Dermis microvascular lymphatic vessel endothelial cell (primary cell): ENCODE measurements at regions not wholly inside any gene's neighbourhood (a gene's known extent, or its start where the extent isn't known, plus 50 kb on each side); places are given as distances from the start of the nearest gene placed in this dataset.
"Not testable (repeated sequence)": the region's sequence is repeated elsewhere in the genome, so short reads cannot be mapped to it uniquely, and the experiment has no call there.

Source experiments
- DNase-seq, 2 donors: peaks; one replicate each; pipeline versions ENCODE4 v3.0.0 to v3.0.0-alpha.2; 2010; ENCODE audit warnings: low read depth in 2 of 2

GRCh38 chrX:150118476-150118875 lies 180.2 kb upstream of the EOLA2 start:
- DNase-seq: no peak

- DNase-seq: no peak
Observed at GRCh38 chrX:150119323-150119722, 181.0 kb upstream of the EOLA2 start.

- DNase-seq: not testable (repeated sequence)
Observed at GRCh38 chrX:150125045-150125444, 186.8 kb upstream of the EOLA2 start.

- no peak for DNase-seq
Observed at GRCh38 chrX:150127216-150127615, 188.9 kb upstream of the EOLA2 start.

- no peak for DNase-seq
Observed at GRCh38 chrX:150143721-150144440, 205.6 kb upstream of the EOLA2 start.

GRCh38 chrX:150146271-150146896 lies 208.1 kb upstream of the EOLA2 start:
- DNase-seq: no peak

- DNase-seq: no peak
Observed at GRCh38 chrX:150148749-150149672, 210.7 kb upstream of the EOLA2 start.

- DNase-seq: no peak
Observed at GRCh38 chrX:150150076-150150779, 211.9 kb upstream of the EOLA2 start.

GRCh38 chrX:150150780-150151125 lies 212.4 kb upstream of the MAMLD1 start:
- DNase-seq: no peak

- no peak for DNase-seq
Observed at GRCh38 chrX:150152036-150152435, 211.1 kb upstream of the MAMLD1 start.

GRCh38 chrX:150152546-150152945 lies 210.6 kb upstream of the MAMLD1 start:
- DNase-seq: no peak

- DNase-seq: peak; percentile 17 to 65
Observed at GRCh38 chrX:150155436-150156035, 207.6 kb upstream of the MAMLD1 start.

GRCh38 chrX:150156615-150157014 lies 206.5 kb upstream of the MAMLD1 start:
- no peak for DNase-seq

GRCh38 chrX:150157291-150157690 lies 205.8 kb upstream of the MAMLD1 start:
- DNase-seq: no peak

- no peak for DNase-seq
Observed at GRCh38 chrX:150158554-150159332, 204.4 kb upstream of the MAMLD1 start.

- no peak for DNase-seq
Observed at GRCh38 chrX:150159537-150159936, 203.6 kb upstream of the MAMLD1 start.

- no peak for DNase-seq
Observed at GRCh38 chrX:150160656-150161055, 202.5 kb upstream of the MAMLD1 start.

- DNase-seq: no peak
Observed at GRCh38 chrX:150161193-150161592, 201.9 kb upstream of the MAMLD1 start.

GRCh38 chrX:150162141-150162540 lies 201.0 kb upstream of the MAMLD1 start:
- DNase-seq: no peak

- DNase-seq: no peak
Observed at GRCh38 chrX:150163221-150163930, 199.7 kb upstream of the MAMLD1 start.
